HepG2 (cell line): ENCODE measurements at regions not wholly inside any gene's neighbourhood (a gene's known extent, or its start where the extent isn't known, plus 50 kb on each side); places are given as distances from the start of the nearest gene placed in this dataset.

Experiments
- ARHGAP35 ChIP-seq: sonication (generic); formaldehyde crosslinking; IDR thresholded peaks from 2 replicates; pipeline ENCODE4 v1.9.0; 2022; ENCODE audit warnings: mild to moderate bottlenecking, inconsistent platforms, moderate library complexity, missing genetic modification reagents, borderline replicate concordance
- BRD4 ChIP-seq: sonication (generic); formaldehyde crosslinking; IDR thresholded peaks from 2 replicates; pipeline ENCODE4 v1.4.0; 2020; ENCODE audit warnings: missing genetic modification reagents
- CBFB ChIP-seq: sonication (generic); formaldehyde crosslinking; IDR thresholded peaks from 2 replicates; pipeline ENCODE4 v1.4.0; 2020; ENCODE audit warnings: missing genetic modification reagents
- CBX5 ChIP-seq: sonication (generic); formaldehyde crosslinking; IDR thresholded peaks from 2 replicates; pipeline ENCODE4 v1.4.0; 2020; ENCODE audit warnings: missing genetic modification reagents, borderline replicate concordance
- CCDC6 ChIP-seq: sonication (generic); formaldehyde crosslinking; IDR thresholded peaks from 2 replicates; pipeline ENCODE4 v1.8.1; 2022; ENCODE audit warnings: mild to moderate bottlenecking, missing genetic modification reagents, moderate library complexity
- CENPX ChIP-seq: sonication (generic); formaldehyde crosslinking; IDR thresholded peaks from 2 replicates; pipeline ENCODE4 v1.9.0; 2021; ENCODE audit warnings: mild to moderate bottlenecking, missing genetic modification reagents, moderate library complexity
- FOXJ3 ChIP-seq: sonication (generic); formaldehyde crosslinking; IDR thresholded peaks from 2 replicates; pipeline ENCODE4 v1.4.0; 2020; ENCODE audit warnings: missing genetic modification reagents, mild to moderate bottlenecking, borderline replicate concordance
- FOXP1 ChIP-seq, 2 experiments: fragments of 450-650 bp in 1 of 2; IDR thresholded peaks; 2 replicates each; pipeline ENCODE4 v1.6.1; 2017 to 2018; ENCODE audit warnings: antibody characterized with exemption in 1 of 2
- GATAD2A ChIP-seq: IDR thresholded peaks from 2 replicates; pipeline ENCODE4 v1.6.1; 2016
- HDAC2 ChIP-seq: sonication (generic); formaldehyde crosslinking; IDR thresholded peaks from 2 replicates; pipeline ENCODE4 v1.4.0; 2020; ENCODE audit warnings: missing genetic modification reagents
- KIAA2018 ChIP-seq: sonication (generic); formaldehyde crosslinking; IDR thresholded peaks from 2 replicates; pipeline ENCODE4 v1.5.0; 2020; ENCODE audit warnings: mild to moderate bottlenecking, missing genetic modification reagents, borderline replicate concordance
- MNT ChIP-seq: fragments of 450-650 bp; IDR thresholded peaks from 2 replicates; pipeline ENCODE4 v1.6.1; 2016
- NCOA2 ChIP-seq: sonication (generic); formaldehyde crosslinking; IDR thresholded peaks from 2 replicates; pipeline ENCODE4 v1.8.0; 2022; ENCODE audit warnings: inconsistent platforms
- NCOR1 ChIP-seq: fragments of 200-600 bp; sonication (generic); IDR thresholded peaks from 2 replicates; pipeline ENCODE4 v1.7.0; 2017; ENCODE audit warnings: antibody characterized with exemption, low read length, borderline replicate concordance
- NONO ChIP-seq, 2 experiments: fragments of 450-650 bp in 1 of 2; sonication (generic) in 1 of 2; formaldehyde crosslinking in 1 of 2; IDR thresholded peaks in 1 of 2; conservative IDR thresholded peaks in 1 of 2; 2 replicates each; pipeline versions ENCODE4 v1.6.1 to v1.8.0; 2017 to 2022; ENCODE audit warnings: mild to moderate bottlenecking in 1 of 2, missing genetic modification reagents in 1 of 2, moderate library complexity in 1 of 2
- RFXANK ChIP-seq: IDR thresholded peaks from 2 replicates; pipeline ENCODE4 v1.6.1; 2016
- SP1 ChIP-seq, 2 experiments: fragments of 450-650 bp in 1 of 2; sonication (generic) in 1 of 2; formaldehyde crosslinking in 1 of 2; IDR thresholded peaks; 2 replicates each; pipeline versions ENCODE4 v1.4.0 to v1.6.1; 2016 to 2020; ENCODE audit warnings: missing genetic modification reagents in 1 of 2
- TBP ChIP-seq: sonication (generic); formaldehyde crosslinking; IDR thresholded peaks from 2 replicates; pipeline ENCODE4 v1.5.0; 2020; ENCODE audit warnings: missing genetic modification reagents
- TCF12 ChIP-seq, 2 experiments: fragments of 450-650 bp in 1 of 2; sonication (generic) in 1 of 2; formaldehyde crosslinking in 1 of 2; IDR thresholded peaks; 2 replicates each; pipeline versions ENCODE4 v1.6.1 to v1.8.0; 2017 to 2022; ENCODE audit warnings: antibody characterized with exemption in 1 of 2, mild to moderate bottlenecking in 1 of 2, missing genetic modification reagents in 1 of 2, moderate library complexity in 1 of 2
- ZNF343 ChIP-seq: sonication (generic); formaldehyde crosslinking; IDR thresholded peaks from 2 replicates; pipeline ENCODE4 v1.4.0; 2020; ENCODE audit warnings: mild to moderate bottlenecking, missing genetic modification reagents
- ZNF607 ChIP-seq: sonication (generic); formaldehyde crosslinking; IDR thresholded peaks from 2 replicates; pipeline ENCODE4 v1.5.1; 2020; ENCODE audit warnings: missing genetic modification reagents, mild to moderate bottlenecking, borderline replicate concordance
- ZSCAN31 ChIP-seq: sonication (generic); formaldehyde crosslinking; IDR thresholded peaks from 2 replicates; pipeline ENCODE4 v1.5.0; 2020; ENCODE audit warnings: low read depth, mild to moderate bottlenecking, missing genetic modification reagents

GRCh38 chr5:40442346-40442745 lies 237.4 kb upstream of the PTGER4 start (continued):
- TF ChIP-seq KIAA2018 (CRISPR knock-in tag) (no peak), CBFB (CRISPR knock-in tag) (no peak), BRD4 (CRISPR knock-in tag) (no peak), FOXP1 (IDR thresholded peaks at IDR 0.05) (no peak), FOXP1 (CRISPR knock-in tag; IDR thresholded peaks at IDR 0.05) (peak; percentile 79), TBP (CRISPR knock-in tag) (no peak), NONO (IDR thresholded peaks at IDR 0.05) (no peak), NONO (CRISPR knock-in tag; conservative IDR thresholded peaks at IDR 0.05) (0 out of 2 replicates have a peak, but pooled peaks have one; percentile 46), SP1 (IDR thresholded peaks at IDR 0.05) (no peak), SP1 (CRISPR knock-in tag; IDR thresholded peaks at IDR 0.05) (no peak), HDAC2 (CRISPR knock-in tag) (peak; percentile 62; the same call in 1 of the 2 replicates), CENPX (CRISPR knock-in tag) (no peak), TCF12 (IDR thresholded peaks at IDR 0.05) (no peak), TCF12 (CRISPR knock-in tag; IDR thresholded peaks at IDR 0.05) (no peak), NCOR1 (peak; percentile 61; the same call in 1 of the 2 replicates), MNT (no peak), GATAD2A (CRISPR knock-in tag) (peak; percentile 87), ZNF607 (CRISPR knock-in tag) (no peak), RFXANK (CRISPR knock-in tag) (no peak), ARHGAP35 (CRISPR knock-in tag) (no peak), ZSCAN31 (CRISPR knock-in tag) (no peak), NCOA2 (CRISPR knock-in tag) (peak; percentile 80), CBX5 (CRISPR knock-in tag) (no peak), FOXJ3 (peak; percentile 85; the same call in 1 of the 2 replicates), ZNF343 (CRISPR knock-in tag) (no peak), CCDC6 (CRISPR knock-in tag) (no peak)
